OCI-LY1 (cell line): ENCODE measurements at regions not wholly inside any gene's neighbourhood (a gene's known extent, or its start where the extent isn't known, plus 50 kb on each side); places are given as distances from the start of the nearest gene placed in this dataset.

Source experiments
- CTCF ChIP-seq: fragments of 200-600 bp; sonication (generic), shearing (Covaris generic); IDR thresholded peaks from 2 replicates; pipeline ENCODE4 v1.5.1; 2017; ENCODE audit warnings: mild to moderate bottlenecking, antibody characterized with exemption, low read length, moderate library complexity, mixed read lengths
- EZH2 ChIP-seq: fragments of 200-600 bp; sonication (generic), shearing (Covaris generic); IDR thresholded peaks from 2 replicates; pipeline ENCODE4 v1.8.0; 2017; ENCODE audit warnings: borderline replicate concordance, mixed run types, mild to moderate bottlenecking, antibody characterized with exemption, low read length, moderate library complexity, mixed read lengths

DNA sequence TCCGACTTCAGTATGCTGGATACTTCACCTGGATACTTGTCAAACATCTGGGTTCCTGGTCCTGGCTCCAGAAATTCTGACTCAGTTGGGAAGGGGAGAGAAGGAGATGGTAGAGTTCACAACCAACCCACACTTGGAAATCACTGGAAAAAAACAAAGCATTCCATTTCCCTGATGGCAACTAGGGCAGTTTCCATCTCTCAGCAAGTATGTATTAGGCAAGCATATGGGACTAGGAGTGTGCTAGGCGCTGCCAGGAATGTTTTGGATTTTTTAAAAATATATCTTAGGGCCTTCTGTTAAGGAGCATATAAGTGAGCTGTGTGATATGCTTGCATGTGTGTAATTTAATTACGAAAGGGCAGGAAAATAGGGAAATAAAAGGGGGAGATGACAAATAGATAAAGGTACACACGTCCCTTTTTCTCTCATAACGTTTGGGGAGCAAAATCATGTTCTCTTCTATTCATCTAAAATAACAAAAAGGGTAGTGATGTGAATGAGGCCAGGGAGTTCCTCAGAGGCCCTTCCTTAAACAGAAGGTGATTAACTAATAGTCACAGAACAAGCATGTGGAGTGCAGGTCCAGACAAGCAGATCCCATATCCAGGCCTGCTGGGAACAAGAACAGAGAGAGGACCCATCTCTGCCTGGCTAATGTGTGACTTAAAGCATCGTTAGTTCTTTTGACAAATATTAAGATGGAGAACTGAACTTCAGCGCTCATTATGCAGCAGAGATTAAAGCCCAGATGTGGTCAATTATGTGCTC is 64.5 kb upstream of the NFE2L3 start:
- TF ChIP-seq CTCF (no peak), EZH2 (no peak)
